Esophagus muscularis mucosa (tissue), 4 donors: ENCODE measurements at regions not wholly inside any gene's neighbourhood (a gene's known extent, or its start where the extent isn't known, plus 50 kb on each side); places are given as distances from the start of the nearest gene placed in this dataset.

ENCODE experiments used
- EP300 ChIP-seq: sonication (generic); formaldehyde crosslinking; IDR thresholded peaks from one replicate; pipeline ENCODE4 v1.6.1; 2017; ENCODE audit warnings: antibody characterized with exemption
- POLR2A ChIP-seq: fragments of 450-650 bp; IDR thresholded peaks from one replicate; pipeline ENCODE4 v1.6.1; 2017; ENCODE audit warnings: antibody characterized with exemption, moderate library complexity, mild to moderate bottlenecking, low read depth
- POLR2AphosphoS5 ChIP-seq, 2 donors: sonication (generic); formaldehyde crosslinking; IDR thresholded peaks; one replicate each; pipeline ENCODE4 v1.6.1; 2017; ENCODE audit warnings: antibody characterized with exemption in 2 of 2
- TF ChIP-seq, protein P1 (sequence below), 3 experiments: fragments of 200-600 bp in 2 of 3; fragments of 450-650 bp in 1 of 3; sonication (generic) in 2 of 3; IDR thresholded peaks; one replicate each; pipeline ENCODE4 v1.5.1; 2017 to 2019; ENCODE audit warnings: antibody characterized with exemption in 3 of 3, mild to moderate bottlenecking in 2 of 3, moderate library complexity in 1 of 3

DNA sequence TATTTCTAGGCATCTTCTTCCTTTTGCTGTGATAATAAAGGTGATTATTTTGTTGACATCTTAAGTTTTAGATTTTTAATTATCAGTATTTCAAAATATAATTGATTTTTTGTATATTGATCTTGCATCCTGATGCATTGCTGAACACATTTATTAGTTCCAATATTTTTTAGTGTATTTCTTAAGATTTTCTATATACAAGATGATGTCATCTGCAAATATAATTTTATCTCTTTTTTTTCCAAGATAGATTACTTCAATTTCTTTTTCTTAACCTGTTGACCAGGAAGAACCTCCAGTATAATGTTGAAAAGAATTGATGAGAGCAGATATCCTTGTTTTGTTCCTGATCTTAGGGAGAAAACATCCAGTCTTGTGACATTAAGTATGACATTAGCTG lies 54.8 kb upstream of the LRRN2 start:
- TF ChIP-seq, protein P1, sequence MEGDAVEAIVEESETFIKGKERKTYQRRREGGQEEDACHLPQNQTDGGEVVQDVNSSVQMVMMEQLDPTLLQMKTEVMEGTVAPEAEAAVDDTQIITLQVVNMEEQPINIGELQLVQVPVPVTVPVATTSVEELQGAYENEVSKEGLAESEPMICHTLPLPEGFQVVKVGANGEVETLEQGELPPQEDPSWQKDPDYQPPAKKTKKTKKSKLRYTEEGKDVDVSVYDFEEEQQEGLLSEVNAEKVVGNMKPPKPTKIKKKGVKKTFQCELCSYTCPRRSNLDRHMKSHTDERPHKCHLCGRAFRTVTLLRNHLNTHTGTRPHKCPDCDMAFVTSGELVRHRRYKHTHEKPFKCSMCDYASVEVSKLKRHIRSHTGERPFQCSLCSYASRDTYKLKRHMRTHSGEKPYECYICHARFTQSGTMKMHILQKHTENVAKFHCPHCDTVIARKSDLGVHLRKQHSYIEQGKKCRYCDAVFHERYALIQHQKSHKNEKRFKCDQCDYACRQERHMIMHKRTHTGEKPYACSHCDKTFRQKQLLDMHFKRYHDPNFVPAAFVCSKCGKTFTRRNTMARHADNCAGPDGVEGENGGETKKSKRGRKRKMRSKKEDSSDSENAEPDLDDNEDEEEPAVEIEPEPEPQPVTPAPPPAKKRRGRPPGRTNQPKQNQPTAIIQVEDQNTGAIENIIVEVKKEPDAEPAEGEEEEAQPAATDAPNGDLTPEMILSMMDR (IDR thresholded peaks at IDR 0.05): no peak
- no peak for TF ChIP-seq POLR2A
- TF ChIP-seq EP300: no peak
- no peak for TF ChIP-seq POLR2AphosphoS5 (IDR thresholded peaks at IDR 0.05)
